A673 (cell line): ENCODE measurements at regions not wholly inside any gene's neighbourhood (a gene's known extent, or its start where the extent isn't known, plus 50 kb on each side); places are given as distances from the start of the nearest gene placed in this dataset.

ENCODE experiments used
- BruUV-seq: library from RNA; stranded (reverse); fragments of 400-500 nt; replicated peaks from 2 replicates; lab custom pipeline; 2021; lab: Mats Ljungman, UMichigan
- CTCF ChIA-PET: fragments of 300-600 bp; sonication (Branson Sonifier 250); formaldehyde crosslinking; loops from one replicate; lab custom pipeline; 2022; ENCODE audit warnings: antibody characterized with exemption; lab: Charles Lee
- POLR2A ChIA-PET: fragments of 300-600 bp; sonication (Branson Sonifier 250); formaldehyde crosslinking; loops from one replicate; lab custom pipeline; 2022; ENCODE audit warnings: antibody characterized with exemption; ENCODE audit not compliant: low non-redundant PET; lab: Charles Lee
- DNase-seq: peaks from one replicate; pipeline ENCODE4 v3.0.0-alpha.2; 2015; ENCODE audit warnings: low spot score
- H3K27ac ChIP-seq: fragments of 200-600 bp; sonication (generic); 2 replicates; pipeline ENCODE4 v1.5.1; 2016; ENCODE audit warnings: mixed run types, low read depth, mild to moderate bottlenecking, mixed read lengths, antibody characterized with exemption, low read length; ENCODE audit not compliant: poor library complexity, severe bottlenecking
- H3K27me3 ChIP-seq: fragments of 200-600 bp; sonication (generic); replicated peaks from 2 replicates; pipeline ENCODE4 v1.6.1; 2017; ENCODE audit warnings: mixed run types, low read depth, mild to moderate bottlenecking, mixed read lengths, antibody characterized with exemption, low read length; ENCODE audit not compliant: insufficient read depth, poor library complexity
- H3K36me3 ChIP-seq: fragments of 200-600 bp; sonication (generic); 2 replicates; pipeline ENCODE4 v1.6.1; 2016; ENCODE audit warnings: mixed run types, mild to moderate bottlenecking, mixed read lengths, antibody characterized with exemption, low read length; ENCODE audit not compliant: insufficient read depth, poor library complexity, severe bottlenecking
- H3K4me1 ChIP-seq: fragments of 200-600 bp; sonication (generic); 2 replicates; pipeline ENCODE4 v1.6.1; 2017; ENCODE audit warnings: mixed run types, mild to moderate bottlenecking, mixed read lengths, antibody characterized with exemption, low read length; ENCODE audit not compliant: insufficient read depth, poor library complexity, severe bottlenecking
- H3K4me3 ChIP-seq: fragments of 200-600 bp; sonication (generic); 2 replicates; pipeline ENCODE4 v1.5.1; 2016; ENCODE audit warnings: low read depth, mixed run types, mild to moderate bottlenecking, mixed read lengths, low read length; ENCODE audit not compliant: poor library complexity, severe bottlenecking
- H3K9me3 ChIP-seq: fragments of 200-600 bp; sonication (generic); 2 replicates; pipeline ENCODE4 v1.6.1; 2016; ENCODE audit warnings: mixed run types, low read depth, mild to moderate bottlenecking, mixed read lengths, antibody characterized with exemption, low read length; ENCODE audit not compliant: poor library complexity, severe bottlenecking
- CTCF ChIP-seq: fragments of 300-800, 200-600 bp; sonication (generic); conservative IDR thresholded peaks from 2 replicates; pipeline ENCODE4 v1.5.1; 2017; ENCODE audit warnings: low read depth, mild to moderate bottlenecking, antibody characterized with exemption, low read length, moderate library complexity, mixed read lengths
- EZH2 ChIP-seq: fragments of 200-600 bp; sonication (generic); IDR thresholded peaks from 2 replicates; pipeline ENCODE4 v1.6.1; 2017; ENCODE audit warnings: borderline replicate concordance, low read depth, mild to moderate bottlenecking, mixed read lengths, antibody characterized with exemption, low read length; ENCODE audit not compliant: poor library complexity, severe bottlenecking
- intact Hi-C: fragments of 100-400 bp; cut with micrococcal nuclease; formaldehyde crosslinking; loops from one replicate; pipeline ENCODE4 v1.10.0; 2022; ENCODE audit not compliant: unreplicated experiment

GRCh38 chr4:126935801-126936200, 697.0 kb upstream of the INTU start:
- Histone ChIP-seq H3K27ac (no peak overlapping the region), H3K27me3 (no peaks in the 10 kb centered on the region), H3K4me1 (no peaks in the 10 kb centered on the region), H3K36me3 (no peaks in the 10 kb centered on the region), H3K4me3 (no peak overlapping the region), H3K9me3 (no peaks in the 10 kb centered on the region)
- TF ChIP-seq CTCF (no peak), EZH2 (no peak)
- DNase-seq: no peak
- ChIA-PET POLR2A (no interaction called here), CTCF (no interaction called here)
- BruUV-seq: no TSS peak
- intact Hi-C loops: no loop called here

DNA sequence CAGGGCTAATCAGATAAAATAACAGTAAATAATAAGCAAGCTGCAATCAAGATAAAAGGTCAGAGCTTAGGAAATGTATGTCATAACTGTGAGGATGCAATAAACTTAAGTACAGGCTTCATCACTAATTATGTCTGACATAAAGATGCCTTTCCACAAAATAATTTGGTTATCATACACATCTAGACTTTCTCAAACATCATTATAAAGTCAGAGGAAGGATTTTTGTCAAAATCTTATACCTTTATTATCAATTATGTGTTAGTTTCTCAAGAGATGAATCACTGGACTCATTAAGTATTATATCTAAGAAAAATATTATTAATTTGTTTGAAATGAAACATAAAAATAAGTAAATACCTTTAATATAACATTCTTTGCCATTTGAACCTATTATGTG, 695.4 kb upstream of the INTU start:
- no peak for DNase-seq
- BruUV-seq: no TSS peak
- CTCF ChIA-PET: no interaction called here
- Histone ChIP-seq H3K27ac (no peak overlapping the region), H3K4me3 (no peak overlapping the region), H3K27me3 (no peaks in the 10 kb centered on the region), H3K36me3 (no peaks in the 10 kb centered on the region), H3K9me3 (no peaks in the 10 kb centered on the region), H3K4me1 (no peaks in the 10 kb centered on the region)
- TF ChIP-seq CTCF: no peak
- no peak for TF ChIP-seq EZH2
- POLR2A ChIA-PET: no interaction called here
- intact Hi-C loops: no loop called here

DNA sequence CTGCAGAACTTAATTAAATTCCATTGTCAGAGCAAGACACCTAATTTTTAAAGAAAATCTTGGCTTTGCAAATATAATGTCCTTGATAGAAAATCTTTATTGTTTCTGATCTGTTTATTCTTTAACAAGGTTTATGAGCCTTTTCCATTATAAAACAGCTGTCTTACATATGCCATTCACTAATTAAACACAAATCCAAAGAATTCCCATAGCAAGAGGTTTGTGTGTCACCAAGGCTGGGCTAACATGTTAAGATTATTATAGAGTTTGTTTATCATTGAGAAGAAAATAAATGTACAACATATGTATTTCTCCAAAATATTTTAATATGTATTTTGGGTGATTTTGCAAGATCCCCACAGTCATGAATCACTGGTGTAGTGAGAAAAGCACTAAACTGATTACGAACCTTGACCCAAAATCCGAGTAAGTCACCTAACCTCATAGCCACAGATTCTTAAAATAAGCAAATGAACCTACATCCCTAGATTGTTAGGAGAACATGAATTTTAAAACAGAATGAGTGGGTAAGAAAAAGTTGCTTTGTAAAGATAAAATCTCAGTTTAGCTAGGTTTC, 694.8 kb upstream of the INTU start:
- no peaks in the 10 kb centered on the region for H3K4me1 ChIP-seq
- ChIA-PET POLR2A (no interaction called here), CTCF (no interaction called here)
- no peak overlapping the region for H3K4me3 ChIP-seq
- DNase-seq: no peak
- BruUV-seq: no TSS peak
- TF ChIP-seq EZH2 (no peak), CTCF (no peak)
- no peaks in the 10 kb centered on the region for H3K9me3 ChIP-seq
- intact Hi-C loops: no loop called here
- no peak overlapping the region for H3K27ac ChIP-seq
- H3K36me3 ChIP-seq: no peaks in the 10 kb centered on the region
- no peaks in the 10 kb centered on the region for H3K27me3 ChIP-seq
